Gastrocnemius medialis (tissue), 4 donors: ENCODE measurements at regions not wholly inside any gene's neighbourhood (a gene's known extent, or its start where the extent isn't known, plus 50 kb on each side); places are given as distances from the start of the nearest gene placed in this dataset.

Experiments used
- POLR2A ChIP-seq, 2 donors: fragments of 450-650 bp; IDR thresholded peaks; one replicate each; pipeline ENCODE4 v1.6.1; 2017; ENCODE audit warnings: antibody characterized with exemption in 2 of 2, mild to moderate bottlenecking in 2 of 2, moderate library complexity in 2 of 2
- TF ChIP-seq, protein P1 (sequence below), 5 experiments: fragments of 450-650 bp in 3 of 5; fragments of 200-600 bp in 2 of 5; sonication (generic) in 2 of 5; IDR thresholded peaks in 4 of 5; conservative IDR thresholded peaks in 1 of 5; 1 replicate in 4 of 5; 2 replicates in 1 of 5; pipeline ENCODE4 v1.5.1; 2016 to 2019; ENCODE audit warnings: antibody characterized with exemption in 5 of 5, mild to moderate bottlenecking in 3 of 5, moderate library complexity in 3 of 5

GRCh38 chr20:59421089-59421488 lies 120.7 kb downstream of the EDN3 start:
- no peak for TF ChIP-seq POLR2A (IDR thresholded peaks at IDR 0.05)
- TF ChIP-seq, protein P1, sequence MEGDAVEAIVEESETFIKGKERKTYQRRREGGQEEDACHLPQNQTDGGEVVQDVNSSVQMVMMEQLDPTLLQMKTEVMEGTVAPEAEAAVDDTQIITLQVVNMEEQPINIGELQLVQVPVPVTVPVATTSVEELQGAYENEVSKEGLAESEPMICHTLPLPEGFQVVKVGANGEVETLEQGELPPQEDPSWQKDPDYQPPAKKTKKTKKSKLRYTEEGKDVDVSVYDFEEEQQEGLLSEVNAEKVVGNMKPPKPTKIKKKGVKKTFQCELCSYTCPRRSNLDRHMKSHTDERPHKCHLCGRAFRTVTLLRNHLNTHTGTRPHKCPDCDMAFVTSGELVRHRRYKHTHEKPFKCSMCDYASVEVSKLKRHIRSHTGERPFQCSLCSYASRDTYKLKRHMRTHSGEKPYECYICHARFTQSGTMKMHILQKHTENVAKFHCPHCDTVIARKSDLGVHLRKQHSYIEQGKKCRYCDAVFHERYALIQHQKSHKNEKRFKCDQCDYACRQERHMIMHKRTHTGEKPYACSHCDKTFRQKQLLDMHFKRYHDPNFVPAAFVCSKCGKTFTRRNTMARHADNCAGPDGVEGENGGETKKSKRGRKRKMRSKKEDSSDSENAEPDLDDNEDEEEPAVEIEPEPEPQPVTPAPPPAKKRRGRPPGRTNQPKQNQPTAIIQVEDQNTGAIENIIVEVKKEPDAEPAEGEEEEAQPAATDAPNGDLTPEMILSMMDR (IDR thresholded peaks at IDR 0.05 in 4 of 5, conservative IDR thresholded peaks at IDR 0.05 in 1 of 5), result no peak
